K562 (cell line): ENCODE measurements at regions not wholly inside any gene's neighbourhood (a gene's known extent, or its start where the extent isn't known, plus 50 kb on each side); places are given as distances from the start of the nearest gene placed in this dataset.

Experiments used
- CC2D1A ChIP-seq: fragments of 450-650 bp; IDR thresholded peaks from 2 replicates; pipeline ENCODE4 v1.6.1; 2017; ENCODE audit warnings: mild to moderate bottlenecking
- CSDE1 ChIP-seq, 2 experiments: fragments of 450-650 bp; IDR thresholded peaks; 2 replicates each; pipeline ENCODE4 v1.6.1; 2016; ENCODE audit warnings: mild to moderate bottlenecking in 1 of 2
- CTCFL ChIP-seq: IDR thresholded peaks from 2 replicates; pipeline ENCODE4 v1.6.1; 2011; ENCODE audit warnings: borderline replicate concordance, low read depth, mild to moderate bottlenecking, moderate library complexity, low read length; ENCODE audit not compliant: insufficient read depth, poor library complexity, severe bottlenecking
- HCFC1 ChIP-seq: IDR thresholded peaks from 2 replicates; pipeline ENCODE4 v1.6.1; 2012; ENCODE audit warnings: low read depth, low read length, improper control_type of control experiment
- ILF3 ChIP-seq: fragments of 450-650 bp; IDR thresholded peaks from 2 replicates; pipeline ENCODE4 v1.6.1; 2018; ENCODE audit warnings: antibody characterized with exemption, mild to moderate bottlenecking, moderate library complexity, borderline replicate concordance
- NFYB ChIP-seq: IDR thresholded peaks from 2 replicates; pipeline ENCODE4 v1.6.1; 2011; ENCODE audit warnings: mild to moderate bottlenecking, moderate library complexity; ENCODE audit not compliant: insufficient read length; ENCODE audit errors: extremely low read depth
- REST ChIP-seq, 2 experiments: fragments of 450-650 bp; formaldehyde crosslinking in 1 of 2; IDR thresholded peaks; 2 replicates each; pipeline versions ENCODE4 v1.4.0 to v1.6.1; 2014 to 2020; ENCODE audit warnings: mild to moderate bottlenecking in 2 of 2, borderline replicate concordance in 1 of 2, low read depth in 1 of 2
- SIX5 ChIP-seq, 2 experiments: IDR thresholded peaks; 2 replicates each; pipeline ENCODE4 v1.6.1; 2011; ENCODE audit warnings: low read length in 2 of 2, borderline replicate concordance in 1 of 2, low read depth in 1 of 2, mild to moderate bottlenecking in 1 of 2, moderate library complexity in 1 of 2; ENCODE audit not compliant: insufficient read depth in 1 of 2
- YY1 ChIP-seq, 3 experiments: IDR thresholded peaks; 2 replicates each; pipeline ENCODE4 v1.6.1; 2011; ENCODE audit warnings: low read length in 2 of 3, mild to moderate bottlenecking in 2 of 3, moderate library complexity in 2 of 3, borderline replicate concordance in 1 of 3, control low read depth in 1 of 3, low read depth in 1 of 3; ENCODE audit not compliant: insufficient read depth in 3 of 3, insufficient replicate concordance in 2 of 3, control insufficient read depth in 1 of 3, insufficient read length in 1 of 3; ENCODE audit errors: extremely low read depth in 1 of 3
- TF ChIP-seq, protein P1 (sequence below), 2 experiments: fragments of 450-650 bp; IDR thresholded peaks; 2 replicates each; pipeline ENCODE4 v1.6.1; 2018; ENCODE audit warnings: mild to moderate bottlenecking in 2 of 2, low read depth in 1 of 2; ENCODE audit not compliant: partially characterized antibody in 2 of 2

DNA sequence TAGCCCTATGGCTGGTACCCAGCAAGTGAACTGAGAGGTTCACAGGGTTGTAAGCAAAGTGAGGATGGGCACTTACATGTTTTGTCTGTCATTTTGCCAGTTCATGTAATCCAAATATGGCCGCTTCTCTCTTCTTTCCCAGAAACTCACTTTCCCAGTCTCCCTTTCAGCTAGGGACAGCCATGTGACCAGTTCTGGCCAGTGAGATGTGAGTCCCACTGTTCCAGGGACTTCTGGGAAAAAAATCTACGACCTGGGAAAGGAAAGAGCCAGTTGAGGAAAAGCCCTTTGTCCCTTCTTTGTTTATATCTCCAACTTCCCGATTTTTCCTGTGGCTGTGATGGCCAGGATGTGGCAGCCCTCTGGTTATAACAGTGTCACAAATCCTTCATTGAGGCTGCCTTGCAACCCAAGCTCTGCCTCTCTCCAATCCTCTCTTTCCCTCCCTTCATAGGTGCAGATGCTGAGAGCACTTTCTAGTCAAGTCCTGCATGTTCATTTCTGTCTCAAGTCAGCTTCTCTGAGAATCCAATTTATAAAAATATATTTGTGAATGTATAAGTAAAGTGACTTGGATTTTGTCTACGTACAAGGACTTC is 148.6 kb upstream of the ZFP64 start (continued):
- TF ChIP-seq, protein P1, sequence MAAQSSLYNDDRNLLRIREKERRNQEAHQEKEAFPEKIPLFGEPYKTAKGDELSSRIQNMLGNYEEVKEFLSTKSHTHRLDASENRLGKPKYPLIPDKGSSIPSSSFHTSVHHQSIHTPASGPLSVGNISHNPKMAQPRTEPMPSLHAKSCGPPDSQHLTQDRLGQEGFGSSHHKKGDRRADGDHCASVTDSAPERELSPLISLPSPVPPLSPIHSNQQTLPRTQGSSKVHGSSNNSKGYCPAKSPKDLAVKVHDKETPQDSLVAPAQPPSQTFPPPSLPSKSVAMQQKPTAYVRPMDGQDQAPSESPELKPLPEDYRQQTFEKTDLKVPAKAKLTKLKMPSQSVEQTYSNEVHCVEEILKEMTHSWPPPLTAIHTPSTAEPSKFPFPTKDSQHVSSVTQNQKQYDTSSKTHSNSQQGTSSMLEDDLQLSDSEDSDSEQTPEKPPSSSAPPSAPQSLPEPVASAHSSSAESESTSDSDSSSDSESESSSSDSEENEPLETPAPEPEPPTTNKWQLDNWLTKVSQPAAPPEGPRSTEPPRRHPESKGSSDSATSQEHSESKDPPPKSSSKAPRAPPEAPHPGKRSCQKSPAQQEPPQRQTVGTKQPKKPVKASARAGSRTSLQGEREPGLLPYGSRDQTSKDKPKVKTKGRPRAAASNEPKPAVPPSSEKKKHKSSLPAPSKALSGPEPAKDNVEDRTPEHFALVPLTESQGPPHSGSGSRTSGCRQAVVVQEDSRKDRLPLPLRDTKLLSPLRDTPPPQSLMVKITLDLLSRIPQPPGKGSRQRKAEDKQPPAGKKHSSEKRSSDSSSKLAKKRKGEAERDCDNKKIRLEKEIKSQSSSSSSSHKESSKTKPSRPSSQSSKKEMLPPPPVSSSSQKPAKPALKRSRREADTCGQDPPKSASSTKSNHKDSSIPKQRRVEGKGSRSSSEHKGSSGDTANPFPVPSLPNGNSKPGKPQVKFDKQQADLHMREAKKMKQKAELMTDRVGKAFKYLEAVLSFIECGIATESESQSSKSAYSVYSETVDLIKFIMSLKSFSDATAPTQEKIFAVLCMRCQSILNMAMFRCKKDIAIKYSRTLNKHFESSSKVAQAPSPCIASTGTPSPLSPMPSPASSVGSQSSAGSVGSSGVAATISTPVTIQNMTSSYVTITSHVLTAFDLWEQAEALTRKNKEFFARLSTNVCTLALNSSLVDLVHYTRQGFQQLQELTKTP (IDR thresholded peaks at IDR 0.05; ENCODE audit: low read depth in 1 of 2, partially characterized antibody in 2 of 2), result peak in 1 of 2 experiments; percentile 92
- TF ChIP-seq CTCFL (no peak), REST (IDR thresholded peaks at IDR 0.05; ENCODE audit: borderline replicate concordance) (0 out of 2 replicates have a peak, but pooled peaks have one; percentile 17), REST (CRISPR knock-in tag; IDR thresholded peaks at IDR 0.05; ENCODE audit: low read depth) (no peak), CC2D1A (no peak), NFYB (peak; percentile 77), CSDE1 (IDR thresholded peaks at IDR 0.05) (no peak), YY1 (IDR thresholded peaks at IDR 0.05; ENCODE audit: borderline replicate concordance in 1 of 3, control insufficient read depth in 1 of 3, extremely low read depth in 1 of 3, insufficient read depth in 3 of 3, insufficient read length in 1 of 3, insufficient replicate concordance in 2 of 3, low read depth in 1 of 3, low read length in 2 of 3) (peak in 1 of 3 experiments; percentile 75), ILF3 (no peak), SIX5 (IDR thresholded peaks at IDR 0.05; ENCODE audit: borderline replicate concordance in 1 of 2, insufficient read depth in 1 of 2, low read depth in 1 of 2, low read length in 2 of 2) (peak in 1 of 2 experiments; percentile 46; a peak in 1 of 4 replicates), HCFC1 (peak; percentile 78)
